ENCODE measurements at regions not wholly inside any gene's neighbourhood (a gene's known extent, or its start where the extent isn't known, plus 50 kb on each side); places are given as distances from the start of the nearest gene placed in this dataset.

- DNase-seq (ENCODE audit: low read depth) = no peak
- H3K4me3 ChIP-seq (ENCODE audit: low read length) = no peak overlapping the region
- TF ChIP-seq, protein P1, sequence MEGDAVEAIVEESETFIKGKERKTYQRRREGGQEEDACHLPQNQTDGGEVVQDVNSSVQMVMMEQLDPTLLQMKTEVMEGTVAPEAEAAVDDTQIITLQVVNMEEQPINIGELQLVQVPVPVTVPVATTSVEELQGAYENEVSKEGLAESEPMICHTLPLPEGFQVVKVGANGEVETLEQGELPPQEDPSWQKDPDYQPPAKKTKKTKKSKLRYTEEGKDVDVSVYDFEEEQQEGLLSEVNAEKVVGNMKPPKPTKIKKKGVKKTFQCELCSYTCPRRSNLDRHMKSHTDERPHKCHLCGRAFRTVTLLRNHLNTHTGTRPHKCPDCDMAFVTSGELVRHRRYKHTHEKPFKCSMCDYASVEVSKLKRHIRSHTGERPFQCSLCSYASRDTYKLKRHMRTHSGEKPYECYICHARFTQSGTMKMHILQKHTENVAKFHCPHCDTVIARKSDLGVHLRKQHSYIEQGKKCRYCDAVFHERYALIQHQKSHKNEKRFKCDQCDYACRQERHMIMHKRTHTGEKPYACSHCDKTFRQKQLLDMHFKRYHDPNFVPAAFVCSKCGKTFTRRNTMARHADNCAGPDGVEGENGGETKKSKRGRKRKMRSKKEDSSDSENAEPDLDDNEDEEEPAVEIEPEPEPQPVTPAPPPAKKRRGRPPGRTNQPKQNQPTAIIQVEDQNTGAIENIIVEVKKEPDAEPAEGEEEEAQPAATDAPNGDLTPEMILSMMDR (IDR thresholded peaks at IDR 0.05; ENCODE audit: insufficient read depth, low read depth, low read length, missing control alignments) = no peak
Measured at GRCh38 chr7:18216270-18216669, 188.6 kb upstream of the PRPS1L1 start.

DNA sequence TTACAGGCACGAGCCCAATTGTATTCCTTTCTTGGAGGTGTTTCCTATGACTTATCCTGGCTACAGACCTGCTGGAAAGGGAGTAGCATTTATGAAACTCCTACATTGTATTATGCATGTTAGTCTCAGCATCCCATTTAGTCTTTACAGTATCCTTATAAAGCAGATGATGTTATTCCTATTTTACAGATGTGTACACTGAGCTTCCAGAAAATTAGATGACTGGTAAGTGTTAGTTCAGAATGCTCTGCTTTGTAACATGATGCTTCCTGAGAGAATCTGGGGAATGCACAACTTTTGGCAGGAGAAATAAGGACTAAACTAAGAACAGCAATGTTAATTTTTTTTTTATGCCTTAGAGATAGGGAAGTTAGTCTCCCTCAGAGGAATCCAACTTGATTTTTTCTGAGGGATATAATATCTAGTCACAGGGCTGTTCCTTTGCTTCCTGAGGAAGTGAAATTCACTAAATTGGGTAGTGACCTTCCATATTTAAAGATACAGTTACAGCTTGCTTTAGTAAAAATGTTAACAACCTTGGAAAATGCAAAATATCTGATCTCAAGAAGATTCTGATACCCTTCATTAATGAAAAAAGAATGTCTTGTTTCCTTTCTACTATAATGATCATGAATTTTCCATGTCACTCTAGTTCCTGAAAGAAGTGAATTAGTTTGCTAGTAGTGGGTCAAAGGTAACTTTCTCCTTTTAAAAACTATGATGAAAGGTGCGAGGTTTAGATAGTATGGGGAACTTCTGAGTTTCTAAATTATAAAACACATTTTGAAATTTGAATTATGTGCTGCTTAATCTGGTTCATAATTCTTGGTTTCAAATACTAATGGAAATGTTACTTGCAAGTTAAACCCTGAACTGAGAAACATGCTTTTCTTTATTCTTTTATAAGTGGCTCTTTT is 194.0 kb upstream of the PRPS1L1 start:
- TF ChIP-seq, protein P1 (IDR thresholded peaks at IDR 0.05; ENCODE audit: insufficient read depth, low read depth, low read length, missing control alignments) = no peak
- H3K4me3 ChIP-seq (ENCODE audit: low read length) = no peak overlapping the region
- DNase-seq (ENCODE audit: low read depth) = no peak

- TF ChIP-seq, protein P1 (IDR thresholded peaks at IDR 0.05; ENCODE audit: insufficient read depth, low read depth, low read length, missing control alignments) = no peak
- DNase-seq (ENCODE audit: low read depth) = no peak
- no peak overlapping the region for H3K4me3 ChIP-seq (ENCODE audit: low read length)
Measured at GRCh38 chr7:18222636-18223035, 195.0 kb upstream of the PRPS1L1 start.

DNA sequence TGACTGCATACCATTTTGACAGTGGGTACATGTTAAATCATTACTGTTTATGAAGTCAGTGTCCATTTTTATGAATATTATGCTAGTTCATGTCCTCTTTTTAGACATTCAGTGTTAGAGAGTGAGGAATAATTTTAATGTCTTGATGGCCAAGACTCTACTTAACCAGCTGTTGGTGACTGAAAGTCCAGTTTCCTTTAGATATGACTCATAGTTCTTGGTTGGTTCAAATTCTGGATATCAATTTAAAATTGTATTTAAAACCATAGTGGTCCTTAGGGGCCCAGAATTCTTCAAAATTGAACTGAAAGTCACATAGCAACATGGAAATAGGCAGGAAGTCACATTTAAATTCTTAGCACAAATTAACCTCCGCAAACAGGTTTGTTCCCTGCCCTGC is 196.5 kb upstream of the PRPS1L1 start:
- H3K4me3 ChIP-seq (ENCODE audit: low read length) = no peak overlapping the region
- DNase-seq (ENCODE audit: low read depth) = no peak
- TF ChIP-seq, protein P1 (IDR thresholded peaks at IDR 0.05; ENCODE audit: insufficient read depth, low read depth, low read length, missing control alignments) = no peak

DNA sequence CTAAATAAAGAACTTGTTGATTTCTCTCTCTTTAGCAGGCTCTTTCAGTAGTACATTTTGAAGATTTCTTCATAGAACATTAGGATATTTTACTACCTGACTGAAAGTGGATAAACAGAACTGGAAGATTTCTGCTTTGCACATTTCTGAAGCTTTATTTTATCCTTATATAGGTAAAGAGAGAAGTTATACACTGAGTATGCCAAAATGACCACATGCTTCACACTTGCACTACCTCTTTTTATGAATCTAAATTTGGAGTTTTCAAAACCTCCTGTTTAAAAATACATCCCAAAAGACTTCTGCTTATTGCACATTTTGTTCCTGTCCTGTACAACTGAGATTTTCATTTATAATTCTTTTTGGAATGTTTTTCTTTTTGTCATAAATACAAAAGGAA is 197.4 kb upstream of the PRPS1L1 start:
- no peak overlapping the region for H3K4me3 ChIP-seq (ENCODE audit: low read length)
- TF ChIP-seq, protein P1 (IDR thresholded peaks at IDR 0.05; ENCODE audit: insufficient read depth, low read depth, low read length, missing control alignments) = no peak
- no peak for DNase-seq (ENCODE audit: low read depth)

DNA sequence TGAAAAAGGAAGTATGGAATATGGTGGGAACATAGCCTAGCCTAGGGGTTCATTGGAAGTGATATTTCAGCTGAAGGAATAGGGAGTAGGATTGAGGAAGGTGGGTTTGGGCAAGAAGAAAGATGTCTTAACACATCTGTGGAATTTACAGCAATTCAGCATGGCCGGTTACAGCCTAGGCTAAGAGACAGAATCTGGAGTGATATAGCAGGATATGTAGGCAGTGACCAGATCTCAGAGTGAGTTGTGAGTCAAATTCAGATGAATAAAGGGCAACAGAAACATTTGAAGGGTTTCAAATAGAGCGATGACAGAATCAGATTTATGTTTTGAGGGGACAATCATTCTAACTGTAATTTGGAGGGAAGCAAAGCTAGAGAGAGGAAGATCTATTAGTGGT is 199.0 kb upstream of the PRPS1L1 start:
- TF ChIP-seq, protein P1 (IDR thresholded peaks at IDR 0.05; ENCODE audit: insufficient read depth, low read depth, low read length, missing control alignments) = no peak
- H3K4me3 ChIP-seq (ENCODE audit: low read length) = no peak overlapping the region
- DNase-seq (ENCODE audit: low read depth) = no peak

DNA sequence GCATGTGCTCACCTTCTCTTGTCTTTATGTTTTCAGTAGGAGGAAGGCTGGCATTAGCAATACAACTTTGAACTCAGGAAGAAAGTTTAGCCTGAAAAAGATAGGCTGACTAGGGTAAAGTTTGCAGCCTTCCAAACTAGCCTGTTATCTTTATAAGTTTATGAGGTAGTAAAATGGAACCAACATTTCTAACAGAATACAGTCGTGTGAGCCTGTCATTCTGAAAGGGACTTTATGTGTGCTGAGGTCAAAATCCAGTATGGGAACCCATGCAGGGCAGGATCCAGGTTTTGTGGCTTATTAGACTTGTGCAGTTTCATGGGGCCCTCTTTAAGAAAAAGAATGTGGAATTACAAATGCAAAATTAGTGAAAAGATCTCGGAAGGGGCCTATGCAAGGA is 201.0 kb upstream of the PRPS1L1 start:
- TF ChIP-seq, protein P1 (IDR thresholded peaks at IDR 0.05; ENCODE audit: insufficient read depth, low read depth, low read length, missing control alignments) = no peak
- no peak for DNase-seq (ENCODE audit: low read depth)
- no peak overlapping the region for H3K4me3 ChIP-seq (ENCODE audit: low read length)

All from epithelial cell of esophagus (primary cell).